ENCODE measurements at regions not wholly inside any gene's neighbourhood (a gene's known extent, or its start where the extent isn't known, plus 50 kb on each side); places are given as distances from the start of the nearest gene placed in this dataset.
A peak's percentile ranks its signal among the peaks of the same experiment; 100 is the strongest.

DNA sequence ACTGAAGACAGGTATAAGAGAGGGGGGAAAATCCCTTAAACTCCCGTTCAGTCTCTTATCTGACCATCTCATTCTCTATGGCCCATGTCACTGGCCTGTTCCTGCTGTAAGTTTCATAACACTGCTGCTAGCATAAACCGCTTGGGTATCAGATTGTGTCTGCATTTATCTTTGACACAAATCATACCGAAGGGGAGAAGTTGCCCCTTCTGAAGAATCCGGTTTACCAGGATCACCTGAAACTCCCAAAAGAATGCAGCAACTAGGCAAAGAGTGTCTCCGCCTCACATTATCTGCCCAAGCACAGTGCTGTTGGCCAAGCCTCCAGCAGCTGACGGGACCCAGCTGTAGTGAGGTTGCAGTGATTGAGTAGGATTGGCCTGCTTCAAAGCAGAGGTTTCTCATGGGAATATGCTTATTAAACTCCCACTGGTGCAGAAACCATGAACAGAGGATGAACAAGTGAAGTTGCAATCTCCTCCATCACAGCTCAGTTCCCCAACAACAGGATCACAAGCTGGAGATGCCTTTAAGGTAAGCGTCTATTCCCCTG is 71.3 kb upstream of the PUDP start:
- no peak for DNase-seq (ENCODE audit: low spot score)

DNA sequence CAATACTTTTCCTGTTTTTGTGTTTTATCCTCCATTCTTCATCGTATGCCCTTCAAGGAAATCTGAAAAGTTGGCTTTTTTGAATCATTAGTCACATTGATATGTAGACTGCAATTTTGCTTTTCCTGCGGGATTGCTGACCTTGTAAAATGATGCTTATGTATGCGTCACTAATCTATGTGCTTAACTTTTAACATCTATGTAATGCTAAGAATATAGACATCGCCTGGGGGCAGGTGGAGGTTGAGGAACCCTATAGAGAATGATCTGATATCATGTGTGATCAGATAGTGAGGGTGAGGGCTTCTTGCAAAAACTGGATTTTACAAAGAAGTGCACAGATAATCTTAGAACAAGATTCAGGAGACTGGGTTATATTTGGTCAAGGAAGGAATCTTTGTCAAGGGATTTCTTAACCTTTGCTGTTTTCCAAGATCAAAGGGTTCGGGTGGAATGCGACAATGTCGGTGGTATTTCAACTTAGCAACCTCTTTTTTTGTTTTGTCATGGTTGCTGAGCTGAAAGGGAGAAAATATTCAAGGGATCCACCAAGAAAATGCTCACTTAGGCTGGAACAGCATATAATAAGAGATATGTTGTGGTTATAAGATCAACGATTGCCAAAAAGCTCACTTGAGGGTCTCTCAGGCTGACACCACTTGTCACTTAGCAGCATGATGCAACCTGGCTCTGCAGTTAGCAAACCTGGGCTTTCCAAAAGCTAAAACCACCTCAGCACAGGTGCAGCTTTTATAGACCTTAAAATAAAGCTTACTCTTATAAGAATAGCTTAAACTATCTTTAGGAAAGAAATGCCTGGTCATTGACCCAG is 70.6 kb upstream of the PUDP start:
- no peak for DNase-seq (ENCODE audit: low spot score)

DNA sequence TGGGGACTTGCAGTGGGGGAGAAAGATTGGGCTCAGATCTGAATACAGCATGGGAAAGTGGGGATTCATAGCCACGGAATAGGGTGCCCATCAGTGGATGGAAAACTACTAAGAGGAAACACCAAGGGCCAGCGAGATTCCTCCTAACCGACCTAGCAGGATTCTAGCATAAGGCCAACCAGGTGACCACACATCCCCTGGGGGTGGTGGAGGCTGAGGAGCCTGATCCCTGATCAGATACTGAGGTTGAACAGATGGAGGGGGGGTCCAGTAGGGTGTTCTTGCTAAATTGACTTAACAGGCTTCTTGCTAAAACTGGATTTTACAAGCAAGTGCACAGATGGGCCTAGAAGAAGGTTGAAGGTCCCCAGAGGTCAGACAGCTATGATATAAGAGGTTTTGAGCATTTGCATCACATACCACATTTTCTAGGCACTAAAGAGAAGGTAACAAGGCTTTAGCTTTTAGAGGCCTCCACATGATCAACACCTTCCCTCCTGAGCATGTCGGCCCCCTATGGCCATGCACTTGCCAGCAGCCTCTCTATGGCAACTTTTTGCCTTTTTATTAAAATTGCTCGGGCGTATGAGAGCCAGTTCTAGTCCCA is 69.1 kb upstream of the PUDP start:
- no peak for DNase-seq (ENCODE audit: low spot score)

DNA sequence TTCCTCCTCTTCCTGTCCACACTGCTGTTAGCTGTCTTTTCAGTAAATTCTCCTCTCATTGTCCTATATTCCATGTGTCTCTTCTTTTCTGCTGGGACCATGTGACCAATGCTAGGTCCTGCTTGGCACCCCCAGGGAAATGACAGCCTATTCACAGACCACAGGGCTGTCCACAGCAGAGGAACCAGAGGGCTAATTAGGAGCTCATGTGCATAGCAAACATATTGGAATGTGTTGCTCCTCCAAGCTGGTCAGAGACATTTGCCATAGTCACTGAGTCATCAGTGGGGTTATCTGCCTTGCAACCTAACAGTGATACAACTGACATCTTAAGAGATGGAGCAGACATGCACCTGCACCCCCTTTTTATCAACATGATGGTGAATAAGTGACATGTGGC is 67.9 kb upstream of the PUDP start:
- DNase-seq (ENCODE audit: low spot score), result peak; percentile 63

DNA sequence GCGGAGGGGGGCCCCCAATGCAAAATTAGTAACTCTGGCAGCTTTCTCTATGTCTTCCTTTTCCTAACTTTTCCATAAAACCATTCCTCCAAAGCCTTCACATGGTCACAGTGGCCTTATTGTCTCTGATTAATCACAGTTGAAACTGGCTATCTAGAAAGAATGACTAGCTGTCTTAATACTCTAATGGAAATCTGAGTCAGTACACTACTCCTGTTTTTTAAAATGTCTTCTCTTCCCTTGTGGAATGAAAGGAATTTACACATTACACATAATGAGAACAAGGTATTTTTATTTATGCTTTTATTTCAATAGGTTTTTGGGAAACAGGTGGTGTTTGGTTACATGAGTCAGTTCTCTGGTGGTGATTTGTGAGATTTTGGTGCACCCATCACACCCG is 66.3 kb upstream of the PUDP start:
- peak; percentile 64 for DNase-seq (ENCODE audit: low spot score)

DNA sequence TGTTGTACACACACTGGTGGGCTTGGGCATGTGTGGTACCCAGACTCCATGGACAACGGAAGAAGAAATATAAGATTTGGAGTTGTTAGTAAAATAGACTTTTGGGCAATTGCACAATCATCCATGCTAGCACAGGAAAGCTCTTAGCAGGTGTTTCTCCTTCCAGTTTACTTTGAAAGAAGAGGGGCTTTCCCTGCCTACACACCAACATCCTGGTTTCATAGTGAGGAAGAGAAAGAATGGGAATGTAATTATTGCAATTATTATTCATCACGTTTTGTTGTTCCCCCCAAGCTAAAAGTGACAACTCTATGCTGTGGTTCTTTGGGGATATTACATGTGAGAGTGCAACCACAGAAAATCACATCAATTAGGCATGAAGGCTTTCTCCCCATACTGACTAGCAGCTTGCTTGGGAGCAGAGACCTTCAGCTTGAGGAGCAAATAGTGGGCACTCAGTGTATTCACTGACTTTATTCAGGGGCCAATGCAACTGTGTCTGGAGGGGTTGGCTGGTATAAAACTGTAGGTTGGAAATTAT is 57.2 kb upstream of the PUDP start:
- DNase-seq (ENCODE audit: low spot score), result no peak

DNA sequence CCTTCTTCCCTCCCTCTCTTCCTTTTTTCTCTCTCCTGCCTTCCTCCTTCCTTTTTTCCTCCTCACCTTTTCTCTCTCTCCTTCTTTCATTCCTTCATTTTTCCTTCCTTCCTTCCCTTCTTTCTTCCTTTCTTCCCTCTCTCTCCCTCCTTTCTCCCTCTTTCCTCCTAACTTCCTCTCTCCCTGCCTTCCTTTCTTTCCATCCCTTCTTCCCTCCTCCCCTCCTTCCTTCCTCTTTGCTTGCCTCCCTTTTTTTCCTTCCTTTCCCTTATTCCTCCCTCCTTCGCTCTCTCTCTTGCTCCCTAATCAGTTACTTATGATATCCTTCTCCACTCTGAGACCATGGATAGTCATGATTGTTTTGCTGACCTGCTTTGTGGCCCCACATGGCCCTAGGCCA is 56.7 kb upstream of the PUDP start:
- no peak for DNase-seq (ENCODE audit: low spot score)

DNA sequence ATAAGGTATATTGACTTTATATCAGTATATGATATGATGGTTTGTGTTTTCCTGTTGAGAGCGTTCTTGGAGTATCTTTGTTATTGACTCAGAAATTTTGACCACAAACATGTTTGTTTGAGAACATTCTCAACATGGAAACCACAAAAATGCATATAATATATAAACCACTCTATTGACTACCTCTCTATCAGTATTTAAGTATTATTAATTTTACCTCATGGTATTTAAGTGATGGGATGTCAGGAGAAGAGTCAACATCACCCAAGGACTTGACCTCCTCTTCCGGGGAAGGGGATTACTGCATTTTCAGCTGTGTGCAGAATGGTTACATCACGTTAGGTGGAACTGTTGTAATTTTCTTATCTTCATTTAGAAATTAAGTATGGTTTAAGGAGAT is 54.3 kb upstream of the PUDP start:
- no peak for DNase-seq (ENCODE audit: low spot score)

DNA sequence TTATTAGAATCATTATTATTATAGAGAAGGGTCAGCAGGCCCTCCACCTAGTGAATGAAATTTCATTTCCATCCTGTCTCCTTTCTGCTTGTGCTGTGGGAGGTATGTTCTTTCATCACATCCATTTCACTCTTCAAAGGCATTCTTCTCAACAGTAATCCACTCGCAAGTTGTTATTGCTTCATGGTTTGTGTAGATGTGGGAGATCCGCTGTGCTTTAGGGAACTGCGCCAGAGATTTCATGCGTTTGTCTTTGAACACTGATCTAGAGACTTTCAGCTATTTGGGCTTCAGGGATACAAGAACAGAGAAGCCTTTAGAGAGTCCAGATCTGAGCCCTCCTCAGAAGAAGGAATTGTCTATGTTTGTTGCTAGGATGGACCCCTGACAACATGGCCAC is 53.5 kb upstream of the PUDP start:
- DNase-seq (ENCODE audit: low spot score), result no peak

DNA sequence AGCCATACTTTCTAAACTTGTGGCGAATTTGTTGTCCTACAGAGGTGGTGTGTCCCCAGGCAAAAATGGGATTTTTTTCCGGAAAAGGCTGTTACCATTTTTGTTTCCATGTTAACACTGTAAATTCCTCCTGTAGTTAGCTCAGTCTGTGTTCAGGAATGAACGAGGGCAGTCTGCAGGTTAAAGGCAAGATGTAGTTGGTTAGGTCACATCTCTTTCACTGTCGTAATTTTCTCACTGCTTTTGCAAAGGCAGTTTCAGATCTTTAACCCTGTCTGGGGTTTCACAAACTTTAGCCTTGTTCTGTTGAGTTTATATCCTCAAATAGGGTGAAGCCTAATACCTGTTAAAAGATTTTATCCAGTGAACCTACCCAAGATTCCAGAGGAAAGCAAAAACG is 50.5 kb upstream of the PUDP start:
- no peak for DNase-seq (ENCODE audit: low spot score)

Measured in kidney tubule cell (primary cell).